ENCODE measurements at regions not wholly inside any gene's neighbourhood (a gene's known extent, or its start where the extent isn't known, plus 50 kb on each side); places are given as distances from the start of the nearest gene placed in this dataset.
A peak's percentile ranks its signal among the peaks of the same experiment; 100 is the strongest.

- no peak for TF ChIP-seq ARID4B (CRISPR knock-in tag; IDR thresholded peaks at IDR 0.05)
These were observed 72.6 kb upstream of the ALDH1A3 start (continued) for GRCh38 chr15:100807028-100807427.

GRCh38 chr15:100808691-100809090 lies 70.9 kb upstream of the ALDH1A3 start:
- DNase-seq (ENCODE audit: extremely low read depth in 1 of 4, low spot score in 3 of 4) (no peak), FAIRE-seq (no peak), ATAC-seq (no peak)
- peaks cover 0 to under 1% of the 10 kb centered on the region in 2 experiments; a peak in 1 of 5 replicates for H3K27me3 ChIP-seq (ENCODE audit: control insufficient read depth in 2 of 2, insufficient read depth in 2 of 2, low read length in 2 of 2)
- H3K36me3 ChIP-seq (ENCODE audit: control insufficient read depth, insufficient read depth, low read length): no peaks in the 10 kb centered on the region
- no peaks in the 10 kb centered on the region for H3K79me2 ChIP-seq (ENCODE audit: control insufficient read depth, insufficient read depth, low read length)
- H3K4me1 ChIP-seq (replicated peaks in 1 of 2; ENCODE audit: control insufficient read depth in 2 of 2, insufficient read depth in 2 of 2, low read length in 2 of 2): no peaks in the 10 kb centered on the region
- TF ChIP-seq TFE3 (CRISPR knock-in tag; IDR thresholded peaks at IDR 0.05) (peak; percentile 89), CBFA2T2 (conservative IDR thresholded peaks at IDR 0.05) (peak; percentile 29; the same call in 1 of the 2 replicates), SNRNP70 (optimal IDR thresholded peaks at IDR 0.05; ENCODE audit: low read depth, low read length) (no peak), RAD51 (IDR thresholded peaks at IDR 0.05; ENCODE audit: borderline replicate concordance, low read depth) (peak; percentile 60)
- H3K27ac ChIP-seq (ENCODE audit: extremely low read depth, low read depth, low read length): no peak overlapping the region
- H3K4me3 ChIP-seq: no peak overlapping the region
- WGBS (ENCODE audit: insufficient coverage, low coverage, missing lambda C conversion rate): 0% methylated on average over 3 of the region's 3 CpGs
- BruUV-seq (replicated peaks): no TSS peak
- no peaks in the 10 kb centered on the region for H4K20me1 ChIP-seq (replicated peaks; ENCODE audit: control insufficient read depth, insufficient read depth, low read length)
- CTCF ChIA-PET (ENCODE audit: low intra/inter-chr PET ratio): no interaction called here
- no peaks in the 10 kb centered on the region for H3K9me1 ChIP-seq (ENCODE audit: control insufficient read depth, insufficient read depth, low read length)
- H2AFZ ChIP-seq (ENCODE audit: low read depth, low read length): no peak overlapping the region
- H3K4me2 ChIP-seq (ENCODE audit: insufficient read depth, low read length): no peak overlapping the region
- intact Hi-C loops (cut with micrococcal nuclease): no loop called here
- H3K9ac ChIP-seq (ENCODE audit: insufficient read depth in 1 of 2, low read depth in 2 of 2, low read length in 2 of 2): no peak overlapping the region
- in situ Hi-C loops (cut with MboI): no loop called here
- H3K9me3 ChIP-seq (replicated peaks; ENCODE audit: control insufficient read depth, insufficient read depth, low read depth, low read length): no peaks in the 10 kb centered on the region
- POLR2A ChIA-PET: no interaction called here

Measured in K562 (cell line).